Bronchial epithelial cell (primary cell): ENCODE measurements at regions not wholly inside any gene's neighbourhood (a gene's known extent, or its start where the extent isn't known, plus 50 kb on each side); places are given as distances from the start of the nearest gene placed in this dataset.
A peak's percentile ranks its signal among the peaks of the same experiment; 100 is the strongest.

ENCODE experiments used
- DNase-seq: peaks from one replicate; pipeline ENCODE4 v3.0.0-alpha.2; 2010; ENCODE audit warnings: low read depth
- FAIRE-seq: peaks from 2 replicates; lab custom pipeline; 2011; peaks lifted over from hg19 to GRCh38; lab: Jason Lieb, UNC
- H3K27me3 ChIP-seq: 2 replicates; pipeline ENCODE4 v1.5.1; 2011; ENCODE audit warnings: low read length; ENCODE audit not compliant: control insufficient read depth, insufficient read depth
- H3K36me3 ChIP-seq: 2 replicates; pipeline ENCODE4 v1.5.1; 2011; ENCODE audit warnings: low read length; ENCODE audit not compliant: control insufficient read depth, insufficient read depth
- H3K4me3 ChIP-seq: 2 replicates; pipeline ENCODE4 v1.5.1; 2011; ENCODE audit warnings: mild to moderate bottlenecking, low read depth, low read length, control low read depth
- TF ChIP-seq, protein P1 (sequence below): IDR thresholded peaks from 2 replicates; pipeline ENCODE4 v1.5.1; 2011; ENCODE audit warnings: mild to moderate bottlenecking, moderate library complexity, low read length, control low read depth, inconsistent platforms; ENCODE audit not compliant: insufficient read depth, severe bottlenecking

DNA sequence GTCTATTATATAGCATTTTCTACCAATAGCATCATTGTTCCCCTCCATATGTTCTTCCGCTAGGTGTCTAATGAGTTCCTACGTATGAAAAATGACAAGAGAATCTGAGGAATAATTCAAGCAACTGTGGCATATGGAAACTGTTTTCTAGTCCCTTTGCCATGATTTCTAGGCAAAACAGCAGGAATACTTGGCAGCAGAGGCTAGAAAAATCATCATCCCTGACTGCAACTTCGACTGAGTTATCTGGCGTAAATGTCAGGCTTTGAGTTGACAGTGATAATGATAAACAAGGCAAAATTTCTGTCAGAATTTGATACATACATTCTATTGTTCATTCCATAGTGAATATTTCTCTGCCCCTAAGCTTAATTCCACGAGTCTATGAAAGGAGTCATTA, 572.8 kb upstream of the USP15 start:
- Histone ChIP-seq H3K4me3 (no peak overlapping the region), H3K27me3 (no peaks in the 10 kb centered on the region), H3K36me3 (no peaks in the 10 kb centered on the region)
- TF ChIP-seq, protein P1, sequence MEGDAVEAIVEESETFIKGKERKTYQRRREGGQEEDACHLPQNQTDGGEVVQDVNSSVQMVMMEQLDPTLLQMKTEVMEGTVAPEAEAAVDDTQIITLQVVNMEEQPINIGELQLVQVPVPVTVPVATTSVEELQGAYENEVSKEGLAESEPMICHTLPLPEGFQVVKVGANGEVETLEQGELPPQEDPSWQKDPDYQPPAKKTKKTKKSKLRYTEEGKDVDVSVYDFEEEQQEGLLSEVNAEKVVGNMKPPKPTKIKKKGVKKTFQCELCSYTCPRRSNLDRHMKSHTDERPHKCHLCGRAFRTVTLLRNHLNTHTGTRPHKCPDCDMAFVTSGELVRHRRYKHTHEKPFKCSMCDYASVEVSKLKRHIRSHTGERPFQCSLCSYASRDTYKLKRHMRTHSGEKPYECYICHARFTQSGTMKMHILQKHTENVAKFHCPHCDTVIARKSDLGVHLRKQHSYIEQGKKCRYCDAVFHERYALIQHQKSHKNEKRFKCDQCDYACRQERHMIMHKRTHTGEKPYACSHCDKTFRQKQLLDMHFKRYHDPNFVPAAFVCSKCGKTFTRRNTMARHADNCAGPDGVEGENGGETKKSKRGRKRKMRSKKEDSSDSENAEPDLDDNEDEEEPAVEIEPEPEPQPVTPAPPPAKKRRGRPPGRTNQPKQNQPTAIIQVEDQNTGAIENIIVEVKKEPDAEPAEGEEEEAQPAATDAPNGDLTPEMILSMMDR: no peak
- DNase-seq: no peak
- no peak for FAIRE-seq

DNA sequence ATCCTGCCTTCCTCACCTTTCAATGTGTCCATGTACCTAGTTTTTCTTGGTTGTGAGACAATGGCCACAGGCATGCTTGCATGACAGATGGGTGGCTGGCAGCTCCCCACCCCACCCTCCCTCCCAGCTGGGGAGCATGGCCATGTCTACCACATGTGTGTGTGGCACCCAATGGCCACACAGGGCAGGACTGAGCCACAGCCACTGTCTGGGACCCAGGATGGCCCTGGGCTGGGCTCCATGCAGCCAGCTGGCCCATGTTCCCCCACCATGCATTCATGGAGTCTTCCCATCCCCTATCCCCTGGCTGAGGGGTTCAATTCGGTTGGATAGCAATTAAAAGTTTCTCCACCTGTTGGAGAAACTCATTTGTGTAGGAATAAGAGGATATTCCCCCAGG, 566.0 kb upstream of the USP15 start:
- TF ChIP-seq, protein P1: no peak
- H3K4me3 ChIP-seq: no peak overlapping the region
- no peak for FAIRE-seq
- no peaks in the 10 kb centered on the region for H3K36me3 ChIP-seq
- DNase-seq: no peak
- no peaks in the 10 kb centered on the region for H3K27me3 ChIP-seq

DNA sequence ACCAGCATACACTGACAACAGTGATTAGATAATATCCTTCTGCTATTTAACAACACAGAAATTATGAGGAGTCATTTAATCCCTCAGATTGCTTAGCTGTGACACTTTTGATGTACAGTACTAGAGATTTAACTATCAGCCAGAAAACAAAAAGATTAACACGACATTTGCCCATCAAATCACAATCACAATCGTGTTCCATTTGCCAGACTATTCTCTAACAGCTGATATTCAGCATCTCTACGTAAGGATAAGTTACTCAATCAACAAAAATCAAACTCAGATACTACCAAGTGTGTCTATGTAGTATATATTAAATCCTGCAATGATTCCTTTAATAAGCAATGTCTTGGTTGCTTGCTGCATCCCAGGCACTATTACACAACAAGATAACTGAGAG, 558.7 kb upstream of the USP15 start:
- TF ChIP-seq, protein P1: no peak
- Histone ChIP-seq H3K27me3 (no peaks in the 10 kb centered on the region), H3K4me3 (no peak overlapping the region), H3K36me3 (no peaks in the 10 kb centered on the region)
- no peak for FAIRE-seq
- DNase-seq: no peak

DNA sequence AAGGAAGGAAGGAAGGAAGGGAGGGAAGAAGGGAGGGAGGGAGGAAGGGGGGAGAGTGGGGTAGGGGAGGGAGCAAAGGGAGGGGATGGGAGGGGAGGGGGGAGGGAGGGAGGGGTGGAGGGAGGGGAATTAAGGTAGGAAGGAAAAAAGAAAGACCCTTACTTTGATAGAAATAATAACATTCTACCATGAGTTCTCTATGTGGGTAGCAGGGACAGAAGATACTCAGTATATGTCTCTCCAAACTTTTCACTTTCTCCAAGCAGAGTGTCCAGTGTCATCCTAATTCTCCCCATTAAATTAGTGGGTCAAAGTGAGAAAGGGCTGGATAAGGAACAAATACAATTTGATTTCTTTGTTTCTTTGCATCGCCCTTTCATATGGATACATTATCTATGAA, 553.4 kb upstream of the USP15 start:
- no peak for FAIRE-seq
- DNase-seq: no peak
- Histone ChIP-seq H3K36me3 (no peaks in the 10 kb centered on the region), H3K27me3 (no peaks in the 10 kb centered on the region), H3K4me3 (no peak overlapping the region)
- TF ChIP-seq, protein P1: no peak

DNA sequence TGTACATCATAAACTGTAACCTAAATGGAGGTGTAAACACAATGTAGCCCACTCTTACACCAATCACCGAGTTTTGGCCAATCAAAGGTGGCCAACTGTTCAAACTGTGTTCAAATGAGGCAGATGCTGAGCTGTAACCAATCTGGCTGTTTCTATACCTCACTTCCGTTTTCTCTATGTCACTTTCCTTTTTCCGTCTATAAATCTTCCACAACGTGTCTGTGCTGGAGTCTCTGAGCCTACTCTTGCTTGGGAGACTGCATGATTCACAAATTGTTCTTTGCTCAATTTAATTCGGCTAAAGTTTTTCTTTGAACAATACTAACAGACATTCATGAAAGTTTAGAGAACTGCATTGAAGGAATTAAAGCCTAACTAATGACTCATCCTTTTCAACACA, 547.1 kb upstream of the USP15 start:
- DNase-seq: no peak
- no peaks in the 10 kb centered on the region for H3K36me3 ChIP-seq
- TF ChIP-seq, protein P1: no peak
- no peak overlapping the region for H3K4me3 ChIP-seq
- H3K27me3 ChIP-seq: no peaks in the 10 kb centered on the region
- no peak for FAIRE-seq

DNA sequence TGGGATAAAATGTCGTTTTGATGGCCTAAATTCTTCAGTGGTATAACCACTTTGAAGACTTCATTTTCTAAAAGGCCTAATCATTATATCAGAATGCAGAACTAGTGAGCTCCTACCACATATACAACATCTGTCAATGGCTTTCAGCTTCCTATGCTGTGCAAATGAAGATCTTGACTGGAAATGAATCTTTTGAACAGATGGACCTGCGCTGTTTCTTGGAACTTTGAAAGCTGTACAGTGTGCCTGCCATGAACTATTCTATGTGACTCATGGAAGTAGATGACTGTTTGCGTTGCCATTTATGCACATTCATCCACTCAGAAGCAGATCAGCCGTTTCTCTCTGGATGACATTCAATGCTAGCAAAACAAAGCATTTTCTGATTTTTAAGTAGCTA, 542.2 kb upstream of the USP15 start:
- DNase-seq (peak; percentile 4), FAIRE-seq (no peak)
- no peaks in the 10 kb centered on the region for H3K36me3 ChIP-seq
- TF ChIP-seq, protein P1: no peak
- H3K27me3 ChIP-seq: no peaks in the 10 kb centered on the region
- H3K4me3 ChIP-seq: no peak overlapping the region
